GM12872 (cell line): ENCODE measurements at regions not wholly inside any gene's neighbourhood (a gene's known extent, or its start where the extent isn't known, plus 50 kb on each side); places are given as distances from the start of the nearest gene placed in this dataset.

Experiments used
- TF ChIP-seq, protein P1 (sequence below): IDR thresholded peaks from 3 replicates; pipeline ENCODE4 v1.5.1; 2011; ENCODE audit warnings: low read depth, mild to moderate bottlenecking, low read length, moderate library complexity; ENCODE audit not compliant: insufficient read depth

- TF ChIP-seq, protein P1, sequence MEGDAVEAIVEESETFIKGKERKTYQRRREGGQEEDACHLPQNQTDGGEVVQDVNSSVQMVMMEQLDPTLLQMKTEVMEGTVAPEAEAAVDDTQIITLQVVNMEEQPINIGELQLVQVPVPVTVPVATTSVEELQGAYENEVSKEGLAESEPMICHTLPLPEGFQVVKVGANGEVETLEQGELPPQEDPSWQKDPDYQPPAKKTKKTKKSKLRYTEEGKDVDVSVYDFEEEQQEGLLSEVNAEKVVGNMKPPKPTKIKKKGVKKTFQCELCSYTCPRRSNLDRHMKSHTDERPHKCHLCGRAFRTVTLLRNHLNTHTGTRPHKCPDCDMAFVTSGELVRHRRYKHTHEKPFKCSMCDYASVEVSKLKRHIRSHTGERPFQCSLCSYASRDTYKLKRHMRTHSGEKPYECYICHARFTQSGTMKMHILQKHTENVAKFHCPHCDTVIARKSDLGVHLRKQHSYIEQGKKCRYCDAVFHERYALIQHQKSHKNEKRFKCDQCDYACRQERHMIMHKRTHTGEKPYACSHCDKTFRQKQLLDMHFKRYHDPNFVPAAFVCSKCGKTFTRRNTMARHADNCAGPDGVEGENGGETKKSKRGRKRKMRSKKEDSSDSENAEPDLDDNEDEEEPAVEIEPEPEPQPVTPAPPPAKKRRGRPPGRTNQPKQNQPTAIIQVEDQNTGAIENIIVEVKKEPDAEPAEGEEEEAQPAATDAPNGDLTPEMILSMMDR: no peak
These were observed 76.2 kb upstream of the TMEM168 start for GRCh38 chr7:112866424-112866823.

GRCh38 chr7:112864380-112864779 lies 74.2 kb upstream of the TMEM168 start:
- TF ChIP-seq, protein P1: no peak

GRCh38 chr7:112858838-112859237 lies 68.6 kb upstream of the TMEM168 start:
- TF ChIP-seq, protein P1: no peak

GRCh38 chr7:112855227-112855626 lies 65.0 kb upstream of the TMEM168 start:
- TF ChIP-seq, protein P1: no peak

- TF ChIP-seq, protein P1: no peak
These were observed 64.0 kb upstream of the TMEM168 start for GRCh38 chr7:112854169-112854568.

DNA sequence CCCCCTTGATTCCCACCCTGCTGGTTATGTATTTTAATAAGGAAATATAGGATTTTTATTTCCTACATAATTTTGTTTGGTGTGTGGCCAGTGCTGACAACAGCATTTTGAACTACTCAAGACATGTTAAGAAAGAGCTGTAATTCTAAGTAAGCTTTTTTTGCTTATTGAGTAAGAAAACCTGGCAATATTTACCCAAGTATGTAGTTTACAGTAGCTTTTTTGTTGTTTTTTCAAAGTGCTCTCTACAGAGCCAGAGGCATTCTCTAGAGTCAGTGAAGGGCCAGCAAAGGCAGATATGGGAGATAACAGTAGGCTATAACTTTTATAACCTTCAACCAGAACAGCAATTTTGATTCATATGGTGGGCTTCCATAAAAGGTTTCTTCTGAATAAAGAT lies 63.2 kb upstream of the TMEM168 start:
- TF ChIP-seq, protein P1: no peak

DNA sequence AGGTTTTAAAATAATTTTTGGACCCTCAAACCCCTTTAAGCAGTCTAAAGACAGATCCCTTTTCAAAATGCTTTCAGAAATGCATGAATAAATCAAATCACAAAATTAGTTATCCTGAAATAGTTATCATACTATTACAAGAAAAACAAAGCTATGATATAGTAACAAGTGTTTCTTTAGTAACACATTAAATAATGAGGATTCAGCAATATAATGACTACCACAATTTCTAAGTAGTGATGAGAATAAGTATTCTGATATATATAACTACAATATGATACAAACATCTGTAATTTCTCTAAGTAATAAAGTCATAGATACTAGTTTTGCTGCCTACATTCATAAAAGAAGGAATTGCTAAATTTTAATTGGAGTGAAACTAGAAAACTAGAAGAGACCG lies 53.0 kb upstream of the TMEM168 start:
- TF ChIP-seq, protein P1: no peak
